NCI-H82 treated with DMSO at 0.1 percent for 48 hours (cell line): ENCODE measurements at regions not wholly inside any gene's neighbourhood (a gene's known extent, or its start where the extent isn't known, plus 50 kb on each side); places are given as distances from the start of the nearest gene placed in this dataset.

ENCODE experiments used
- DNase-seq: peaks from one replicate; lab custom pipeline; 2025; ENCODE audit not compliant: unreplicated experiment; lab: John Stamatoyannopoulos, UW

- DNase-seq = no peak
These were observed 232.1 kb downstream of the CPE start for GRCh38 chr4:165610679-165611437.

GRCh38 chr4:165612936-165613335 is 234.1 kb downstream of the CPE start:
- no peak for DNase-seq

- no peak for DNase-seq
These were observed 234.8 kb downstream of the CPE start for GRCh38 chr4:165613581-165613980.

DNA sequence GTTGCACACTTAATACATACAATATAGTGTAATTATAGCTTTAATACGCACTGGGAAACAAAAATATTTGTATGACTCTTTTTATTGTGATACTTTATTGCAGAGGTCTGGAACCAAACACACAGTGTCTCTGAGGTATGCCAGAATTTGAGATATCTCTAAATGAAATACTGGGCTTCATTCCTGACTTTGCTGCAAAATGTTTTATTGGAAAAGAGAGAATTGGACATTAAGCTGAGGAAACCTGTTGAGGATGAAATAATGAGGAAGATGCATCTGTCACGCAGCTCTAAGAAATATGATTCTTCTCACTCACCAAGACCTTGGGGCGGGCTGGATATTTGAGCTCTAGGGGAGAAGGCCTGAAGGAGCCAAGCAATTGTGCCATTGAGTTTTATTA is 242.1 kb downstream of the CPE start:
- no peak for DNase-seq

DNA sequence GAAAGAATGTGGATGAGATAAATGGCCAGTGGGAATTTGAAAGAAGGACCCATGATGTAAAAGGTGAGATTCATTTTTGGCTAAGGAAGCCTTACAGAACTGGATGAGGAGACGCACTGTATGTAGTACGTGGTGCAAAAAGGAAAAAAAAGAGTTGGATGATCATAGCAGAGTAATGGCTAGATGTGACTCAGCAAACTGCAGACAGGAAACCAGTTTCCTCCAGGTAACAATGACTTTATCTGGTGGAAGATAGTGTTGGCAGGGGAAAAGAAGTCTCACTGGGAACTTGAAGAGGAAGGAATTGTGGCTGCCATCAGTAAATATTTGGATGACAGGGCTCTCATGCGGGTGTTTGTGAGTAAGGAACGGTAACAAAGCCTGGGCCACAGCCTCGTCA is 243.2 kb downstream of the CPE start:
- no peak for DNase-seq

DNA sequence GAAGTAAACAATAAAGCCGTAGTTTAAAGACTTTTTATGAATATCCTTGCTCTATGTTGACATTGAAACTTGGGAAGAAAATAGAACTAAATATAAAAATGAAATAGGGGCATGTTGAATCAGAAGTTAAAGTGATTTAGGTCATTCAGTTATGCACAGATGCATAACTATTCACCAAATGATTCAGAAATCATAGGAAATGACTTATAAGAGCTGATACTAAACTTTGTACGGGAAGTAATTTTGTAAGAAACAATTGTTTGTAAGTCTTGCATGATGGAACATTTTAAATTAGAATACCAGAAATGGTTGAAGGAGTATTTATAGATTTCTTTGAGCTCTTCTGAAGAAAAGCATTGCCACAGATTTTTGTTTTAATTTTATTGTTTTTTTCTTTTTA is 246.5 kb downstream of the CPE start:
- no peak for DNase-seq

DNA sequence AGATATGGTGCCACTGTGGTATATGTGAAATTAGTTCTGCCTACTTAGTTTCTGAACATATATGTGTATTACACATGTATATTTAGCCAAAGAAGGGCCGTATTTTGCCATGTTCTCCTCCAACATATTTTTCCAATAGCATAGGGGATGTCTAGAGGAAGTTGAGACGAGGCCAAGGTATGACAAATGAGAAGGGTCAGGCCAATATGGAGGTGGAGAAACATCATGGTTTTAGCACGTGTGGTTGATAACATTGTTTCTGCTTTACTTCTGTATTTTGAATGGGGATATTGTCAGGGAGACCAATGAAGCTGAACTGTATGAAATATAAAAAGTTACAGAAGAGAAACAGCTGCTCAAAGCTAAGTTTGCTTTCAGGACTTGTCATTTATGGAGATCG is 246.7 kb upstream of the TLL1 start:
- no peak for DNase-seq

- no peak for DNase-seq
These were observed 245.9 kb upstream of the TLL1 start for GRCh38 chr4:165627128-165627527.

GRCh38 chr4:165627548-165627947 is 245.5 kb upstream of the TLL1 start:
- DNase-seq = no peak

GRCh38 chr4:165628572-165628971 is 244.5 kb upstream of the TLL1 start:
- no peak for DNase-seq

DNA sequence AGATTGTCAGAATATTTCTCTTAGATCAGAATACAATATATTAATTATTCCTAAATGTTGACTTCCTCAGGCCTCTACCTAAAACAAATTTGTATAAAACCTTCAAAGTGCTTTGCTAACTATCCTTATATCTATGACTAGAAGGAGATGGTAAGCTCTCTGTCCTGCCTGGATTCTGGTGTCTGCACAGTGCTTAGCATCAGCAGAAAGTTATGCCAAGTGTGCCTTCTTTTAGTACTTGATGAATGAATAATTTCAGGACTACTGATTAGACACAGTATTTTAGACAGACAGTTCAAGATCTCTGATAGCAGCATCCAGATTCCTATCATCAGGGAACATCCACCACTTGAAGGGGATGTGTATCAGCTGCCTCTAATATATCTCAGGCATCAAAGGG is 242.4 kb upstream of the TLL1 start:
- no peak for DNase-seq

- DNase-seq = no peak
These were observed 241.7 kb upstream of the TLL1 start for GRCh38 chr4:165631208-165631894.

- no peak for DNase-seq
These were observed 241.1 kb upstream of the TLL1 start for GRCh38 chr4:165631912-165632311.

GRCh38 chr4:165634766-165635165 is 238.3 kb upstream of the TLL1 start:
- DNase-seq = no peak

DNA sequence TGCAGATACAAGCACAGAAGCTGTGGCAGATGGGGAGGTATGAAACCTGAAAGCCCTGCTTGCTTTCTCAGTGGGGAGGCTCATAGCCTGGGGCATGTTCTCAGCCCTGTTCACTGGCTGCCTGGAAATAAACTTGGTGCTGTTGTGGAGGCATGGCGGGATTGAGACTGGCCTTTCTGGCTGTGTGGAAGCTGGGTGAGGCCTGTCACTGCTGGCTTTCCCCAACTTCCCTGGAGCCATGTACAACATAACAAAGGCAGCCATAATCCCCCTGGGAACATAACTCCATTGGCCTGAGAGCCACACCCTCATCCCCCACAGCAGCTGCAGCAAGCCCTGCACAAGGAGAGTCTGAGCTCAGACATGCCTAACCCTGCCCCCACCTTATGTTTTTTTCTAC is 237.7 kb upstream of the TLL1 start:
- DNase-seq = no peak

DNA sequence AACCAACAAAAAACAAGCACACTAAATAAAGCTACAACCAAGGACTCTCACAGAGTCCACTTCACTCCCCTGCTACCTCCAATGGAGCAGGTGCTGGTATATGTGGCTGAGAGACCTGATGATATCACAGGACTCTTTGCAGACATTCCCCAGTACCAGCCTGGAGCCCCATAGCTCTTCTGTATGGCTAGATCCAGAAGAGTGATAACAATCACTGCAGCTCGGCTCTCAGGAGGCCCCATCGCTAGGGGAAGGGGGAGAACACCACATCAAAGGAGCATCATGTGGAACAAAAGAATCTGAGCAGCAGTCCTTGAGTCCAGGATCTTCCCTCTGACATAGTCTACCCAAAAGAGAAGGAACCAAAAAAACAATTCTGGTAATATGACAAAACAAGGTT is 237.1 kb upstream of the TLL1 start:
- no peak for DNase-seq

- no peak for DNase-seq
These were observed 221.1 kb upstream of the TLL1 start for GRCh38 chr4:165651901-165652300.

GRCh38 chr4:165654556-165654955 is 218.5 kb upstream of the TLL1 start:
- DNase-seq = no peak

GRCh38 chr4:165656399-165656798 is 216.6 kb upstream of the TLL1 start:
- no peak for DNase-seq

GRCh38 chr4:165656829-165657490 is 216.1 kb upstream of the TLL1 start:
- no peak for DNase-seq

- DNase-seq = no peak
These were observed 210.7 kb upstream of the TLL1 start for GRCh38 chr4:165662341-165662740.

DNA sequence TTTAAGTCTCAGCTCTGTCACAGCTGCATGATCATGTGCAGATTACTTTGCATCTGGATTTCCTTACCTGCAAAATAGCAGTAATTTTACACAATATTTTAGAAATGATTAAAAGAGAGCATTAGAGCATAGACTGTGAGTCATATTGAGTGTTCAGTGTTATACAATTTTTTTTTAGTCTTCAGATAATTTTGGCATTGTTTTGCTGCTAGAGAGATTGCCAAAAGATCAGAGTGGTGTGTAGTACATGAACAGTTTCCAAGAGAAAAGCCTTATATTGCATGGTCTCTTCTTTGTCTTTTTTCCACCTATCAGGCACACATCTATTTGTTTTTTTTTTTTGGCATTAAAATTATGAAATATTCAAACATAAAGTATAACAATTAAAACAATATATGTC is 209.6 kb upstream of the TLL1 start:
- no peak for DNase-seq
